ENCODE measurements at regions not wholly inside any gene's neighbourhood (a gene's known extent, or its start where the extent isn't known, plus 50 kb on each side); places are given as distances from the start of the nearest gene placed in this dataset.

DNA sequence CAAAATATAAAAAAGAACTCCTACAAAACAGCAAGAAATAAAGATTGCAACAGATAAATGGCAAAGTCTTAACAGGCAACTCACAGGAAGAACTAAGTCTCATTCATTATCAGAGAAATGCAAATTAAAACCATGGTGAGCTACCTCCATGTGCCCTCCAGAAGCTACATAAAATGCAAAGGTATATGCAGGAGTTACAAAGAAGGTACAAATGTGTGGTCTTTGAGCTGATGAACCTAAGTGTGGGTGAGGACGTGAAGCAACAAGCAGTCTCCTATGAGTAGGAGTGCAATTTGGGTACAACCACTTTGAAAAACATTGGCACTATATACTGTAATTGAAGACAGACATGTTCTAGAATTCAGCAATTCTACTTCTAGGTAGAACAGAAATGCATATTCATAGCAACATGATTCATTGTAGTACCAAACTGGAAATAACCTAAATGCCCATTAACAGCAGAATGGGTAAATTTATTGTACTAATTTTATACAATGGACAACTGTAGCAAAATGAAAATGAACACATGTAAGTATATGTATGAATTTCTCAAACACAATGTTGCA is 61.6 kb upstream of the KCNMA1 start:
- no peak for TF ChIP-seq CTCF (IDR thresholded peaks at IDR 0.05)
- TF ChIP-seq POLR2A (IDR thresholded peaks at IDR 0.05): no peak
- no peak for TF ChIP-seq EP300 (IDR thresholded peaks at IDR 0.05)

Measured in suprapubic skin (tissue), 3 donors.